Memory B cell (primary cell): ENCODE measurements at regions not wholly inside any gene's neighbourhood (a gene's known extent, or its start where the extent isn't known, plus 50 kb on each side); places are given as distances from the start of the nearest gene placed in this dataset.

Experiments
- ATAC-seq: fragments of 150-1000 bp; cut with Tn5 transposase; 2 replicates; pipeline ENCODE4 v1.10.0; 2021; ENCODE audit warnings: low read depth, mild to moderate bottlenecking, moderate library complexity
- DNase-seq, 2 donors: peaks; one replicate each; pipeline ENCODE4 v3.0.0; 2022; ENCODE audit warnings: low spot score in 2 of 2
- H3K27ac Mint-ChIP-seq: one replicate; pipeline ENCODE4 v1.8.0; 2022; ENCODE audit warnings: mild to moderate bottlenecking, moderate library complexity, mixed read lengths
- H3K27me3 Mint-ChIP-seq: one replicate; pipeline ENCODE4 v1.8.0; 2022; ENCODE audit warnings: mixed read lengths
- H3K36me3 Mint-ChIP-seq: one replicate; pipeline ENCODE4 v1.8.0; 2022; ENCODE audit warnings: mild to moderate bottlenecking, mixed read lengths
- H3K4me1 Mint-ChIP-seq: one replicate; pipeline ENCODE4 v1.8.0; 2022; ENCODE audit warnings: mixed read lengths
- H3K4me3 Mint-ChIP-seq: one replicate; pipeline ENCODE4 v1.8.0; 2022; ENCODE audit warnings: mild to moderate bottlenecking, moderate library complexity, mixed read lengths
- H3K9me3 Mint-ChIP-seq: one replicate; pipeline ENCODE4 v1.8.0; 2022; ENCODE audit warnings: mixed read lengths

- DNase-seq (no peak), ATAC-seq (no peak)
- H3K4me1 Mint-ChIP-seq = no peaks in the 10 kb centered on the region
- no peaks in the 10 kb centered on the region for H3K36me3 Mint-ChIP-seq
- H3K27me3 Mint-ChIP-seq = peaks cover 3% of the 10 kb centered on the region
- no peak overlapping the region for H3K27ac Mint-ChIP-seq
- no peak overlapping the region for H3K4me3 Mint-ChIP-seq
- no peaks in the 10 kb centered on the region for H3K9me3 Mint-ChIP-seq
Measured at GRCh38 chr2:120465012-120465700, 119.2 kb downstream of the INHBB start.

GRCh38 chr2:120465701-120465988, 119.7 kb downstream of the INHBB start:
- DNase-seq (no peak), ATAC-seq (no peak)
- peaks cover 3% of the 10 kb centered on the region for H3K27me3 Mint-ChIP-seq
- H3K4me1 Mint-ChIP-seq = no peaks in the 10 kb centered on the region
- H3K4me3 Mint-ChIP-seq = no peak overlapping the region
- no peak overlapping the region for H3K27ac Mint-ChIP-seq
- H3K9me3 Mint-ChIP-seq = no peaks in the 10 kb centered on the region
- H3K36me3 Mint-ChIP-seq = no peaks in the 10 kb centered on the region

- Mint-ChIP-seq H3K9me3 (no peaks in the 10 kb centered on the region), H3K4me3 (no peak overlapping the region), H3K27ac (no peak overlapping the region), H3K27me3 (peaks cover 3% of the 10 kb centered on the region), H3K36me3 (no peaks in the 10 kb centered on the region), H3K4me1 (no peaks in the 10 kb centered on the region)
- DNase-seq (no peak), ATAC-seq (no peak)
Measured at GRCh38 chr2:120465989-120466703, 120.2 kb downstream of the INHBB start.

- Mint-ChIP-seq H3K9me3 (no peaks in the 10 kb centered on the region), H3K27ac (no peak overlapping the region), H3K27me3 (peaks cover 3% of the 10 kb centered on the region), H3K36me3 (no peaks in the 10 kb centered on the region), H3K4me1 (no peaks in the 10 kb centered on the region), H3K4me3 (no peak overlapping the region)
- DNase-seq = no peak
- ATAC-seq = no peak
Measured at GRCh38 chr2:120466704-120467054, 120.7 kb downstream of the INHBB start.

- H3K36me3 Mint-ChIP-seq = no peaks in the 10 kb centered on the region
- no peaks in the 10 kb centered on the region for H3K9me3 Mint-ChIP-seq
- H3K4me3 Mint-ChIP-seq = no peak overlapping the region
- H3K27ac Mint-ChIP-seq = no peak overlapping the region
- ATAC-seq (no peak), DNase-seq (no peak)
- H3K4me1 Mint-ChIP-seq = no peaks in the 10 kb centered on the region
- peaks cover 1% of the 10 kb centered on the region for H3K27me3 Mint-ChIP-seq
Measured at GRCh38 chr2:120468136-120468535, 122.2 kb downstream of the INHBB start.

- Mint-ChIP-seq H3K4me1 (no peaks in the 10 kb centered on the region), H3K27me3 (no peaks in the 10 kb centered on the region), H3K4me3 (no peak overlapping the region), H3K9me3 (no peaks in the 10 kb centered on the region), H3K36me3 (no peaks in the 10 kb centered on the region), H3K27ac (no peak overlapping the region)
- ATAC-seq (no peak), DNase-seq (no peak)
Measured at GRCh38 chr2:120469426-120469825, 123.5 kb downstream of the INHBB start.

DNA sequence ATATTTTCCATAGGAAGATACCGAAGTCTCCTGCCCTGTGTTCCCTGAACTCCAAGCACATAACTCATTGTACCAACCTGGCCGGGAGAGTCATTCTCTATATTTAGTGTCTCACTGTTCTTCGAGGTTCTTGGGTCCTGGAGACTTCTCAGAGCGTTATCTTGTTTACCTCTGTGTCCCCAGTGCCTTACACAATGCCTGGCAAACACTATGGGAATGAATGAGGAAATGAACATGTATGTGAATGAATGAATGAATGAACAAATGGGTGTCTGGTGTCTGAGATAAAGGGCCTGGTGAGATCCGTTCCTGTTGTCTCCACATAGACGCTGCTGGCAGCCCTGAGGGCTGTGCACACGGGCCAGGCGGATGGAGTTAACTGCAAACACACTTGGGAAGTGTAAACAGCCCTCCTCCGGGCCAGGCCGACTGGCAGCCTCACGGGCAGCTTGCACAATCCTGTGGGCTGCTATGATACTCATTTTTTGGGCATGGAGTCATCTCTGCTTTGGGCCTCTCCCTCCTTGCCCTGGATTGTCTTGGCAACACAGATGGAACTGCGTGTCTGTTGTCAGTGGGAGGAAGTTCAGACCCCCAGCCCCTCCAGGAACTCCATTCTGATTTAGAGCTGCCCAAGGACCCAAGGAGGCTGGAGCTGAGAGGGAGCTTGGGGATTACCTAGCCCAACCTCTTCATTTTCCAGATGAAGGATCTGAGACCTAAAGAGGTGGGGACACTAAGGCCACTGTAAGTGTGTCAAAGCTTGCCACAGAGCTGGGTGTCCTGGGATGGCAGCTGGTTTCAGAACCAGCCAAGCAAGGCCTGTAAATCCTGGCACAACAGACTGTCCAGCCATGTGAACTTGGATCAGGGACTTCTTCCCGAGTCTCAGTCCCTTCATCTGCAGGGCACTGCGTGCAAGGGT, 124.4 kb downstream of the INHBB start:
- Mint-ChIP-seq H3K27ac (no peak overlapping the region), H3K9me3 (no peaks in the 10 kb centered on the region), H3K27me3 (no peaks in the 10 kb centered on the region), H3K4me1 (no peaks in the 10 kb centered on the region), H3K4me3 (no peak overlapping the region), H3K36me3 (no peaks in the 10 kb centered on the region)
- DNase-seq (no peak), ATAC-seq (no peak)

DNA sequence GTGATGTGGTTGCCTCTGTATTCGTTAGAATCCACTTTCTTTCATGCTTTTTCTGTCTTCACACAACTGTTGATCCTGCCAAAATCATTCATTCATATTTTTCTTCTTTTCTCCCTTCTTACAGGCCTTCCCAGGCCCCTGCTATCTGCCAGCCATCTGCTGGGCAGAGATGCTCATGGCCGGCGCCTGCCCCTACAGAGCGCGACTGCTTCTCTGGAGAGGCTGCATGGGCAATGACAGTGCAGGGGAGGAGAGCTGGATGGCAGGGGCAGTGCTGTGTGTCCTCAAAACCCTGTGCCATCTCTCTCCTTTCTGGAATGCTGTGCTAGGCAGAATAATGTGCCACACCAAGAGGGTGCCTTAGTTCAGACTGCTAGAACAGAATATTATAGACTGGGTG, 125.2 kb downstream of the INHBB start:
- no peaks in the 10 kb centered on the region for H3K4me1 Mint-ChIP-seq
- H3K27ac Mint-ChIP-seq = no peak overlapping the region
- H3K36me3 Mint-ChIP-seq = no peaks in the 10 kb centered on the region
- ATAC-seq (no peak), DNase-seq (no peak)
- no peaks in the 10 kb centered on the region for H3K9me3 Mint-ChIP-seq
- peaks cover 1% of the 10 kb centered on the region for H3K27me3 Mint-ChIP-seq
- H3K4me3 Mint-ChIP-seq = no peak overlapping the region

DNA sequence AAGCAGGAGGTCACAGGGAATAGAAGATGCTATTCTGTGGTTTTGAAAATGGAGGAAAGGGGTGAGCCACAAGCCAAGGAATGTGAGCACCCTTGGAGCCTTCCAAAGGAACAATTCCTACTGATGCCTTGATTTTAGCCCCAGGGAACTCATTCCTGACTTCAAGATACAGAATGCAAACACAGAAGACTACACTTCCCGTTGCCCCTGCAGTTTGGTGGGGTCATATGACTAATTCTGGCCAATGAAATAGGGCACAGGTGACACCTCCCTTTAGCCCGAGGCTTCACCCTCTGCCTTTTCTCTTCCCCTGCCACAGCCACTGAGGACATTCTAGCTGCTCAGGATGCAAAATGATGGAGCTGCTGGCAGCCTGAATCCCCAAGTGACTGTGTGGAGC, 126.1 kb downstream of the INHBB start:
- Mint-ChIP-seq H3K36me3 (no peaks in the 10 kb centered on the region), H3K9me3 (no peaks in the 10 kb centered on the region), H3K4me1 (no peaks in the 10 kb centered on the region), H3K4me3 (no peak overlapping the region), H3K27me3 (peaks cover 1% of the 10 kb centered on the region), H3K27ac (no peak overlapping the region)
- DNase-seq (no peak), ATAC-seq (no peak)

GRCh38 chr2:120472891-120473309, 127.0 kb downstream of the INHBB start:
- no peak overlapping the region for H3K4me3 Mint-ChIP-seq

DNA sequence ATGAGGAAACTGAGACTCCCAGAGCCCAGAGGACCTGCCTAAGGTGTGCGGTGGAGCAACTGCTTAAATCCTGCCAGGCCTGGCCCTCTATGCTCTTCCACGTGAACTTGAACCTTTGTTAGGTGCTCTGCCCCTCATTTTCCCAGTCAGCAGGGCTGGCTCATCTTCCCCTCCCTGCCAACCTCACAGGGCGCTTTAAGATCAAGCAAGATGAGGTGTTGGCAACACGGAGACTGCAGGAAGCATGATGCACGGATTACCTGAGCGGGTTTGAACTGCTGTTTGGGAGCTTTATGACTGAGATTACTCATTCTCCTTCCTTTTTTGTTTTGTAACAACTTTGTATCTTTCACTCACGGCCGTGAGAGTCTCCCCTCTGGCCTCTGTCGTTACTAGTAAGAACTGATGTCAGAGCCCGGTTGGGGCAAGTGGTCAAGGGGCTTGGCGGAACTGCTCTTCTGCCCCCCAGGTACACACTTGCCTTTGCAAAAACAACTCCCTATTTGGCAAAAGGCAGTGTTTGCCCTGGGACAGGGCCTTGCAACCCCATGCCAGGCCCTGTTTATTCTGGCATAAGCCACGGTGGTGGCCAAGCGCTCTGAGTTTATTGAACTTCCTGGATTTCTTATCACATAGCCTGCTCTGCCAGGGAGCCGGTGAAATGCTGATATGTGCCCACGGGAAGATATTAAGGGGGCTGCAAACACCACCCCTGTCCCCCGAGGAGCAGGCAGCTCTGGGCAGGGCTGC, 127.8 kb downstream of the INHBB start:
- Mint-ChIP-seq H3K36me3 (no peaks in the 10 kb centered on the region), H3K4me1 (no peaks in the 10 kb centered on the region), H3K9me3 (no peaks in the 10 kb centered on the region), H3K27ac (no peak overlapping the region), H3K27me3 (peaks cover 4% of the 10 kb centered on the region), H3K4me3 (no peak overlapping the region)
- ATAC-seq = no peak
- no peak for DNase-seq

More at GRCh38 chr2:120472891-120473309, 127.0 kb downstream of the INHBB start:
- ATAC-seq = no peak
- Mint-ChIP-seq H3K27me3 (peaks cover 4% of the 10 kb centered on the region), H3K36me3 (no peaks in the 10 kb centered on the region), H3K4me1 (no peaks in the 10 kb centered on the region), H3K27ac (no peak overlapping the region), H3K9me3 (no peaks in the 10 kb centered on the region)
- DNase-seq = no peak

DNA sequence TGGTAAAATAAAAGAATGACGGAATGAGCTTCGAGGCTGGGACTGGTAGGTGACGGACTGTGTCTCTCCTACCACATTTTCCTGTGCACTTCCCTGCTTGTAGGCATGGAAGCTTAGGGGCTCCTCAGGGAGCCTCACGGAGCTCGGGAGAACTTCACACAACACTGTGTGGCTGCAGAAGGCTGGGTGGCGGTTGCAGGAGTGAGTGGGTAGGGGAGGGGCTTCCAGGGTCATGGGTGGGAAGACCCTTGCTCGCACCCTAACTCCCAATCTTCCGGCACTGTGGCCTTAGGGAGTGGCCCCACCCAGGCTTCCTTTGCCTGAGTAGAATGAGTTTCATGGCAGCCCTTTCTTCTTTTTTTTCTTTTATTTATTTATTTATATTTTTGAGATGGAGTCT, 128.6 kb downstream of the INHBB start:
- no peak for ATAC-seq
- no peaks in the 10 kb centered on the region for H3K9me3 Mint-ChIP-seq
- peaks cover 4% of the 10 kb centered on the region for H3K27me3 Mint-ChIP-seq
- H3K36me3 Mint-ChIP-seq = no peaks in the 10 kb centered on the region
- H3K4me3 Mint-ChIP-seq = no peak overlapping the region
- H3K4me1 Mint-ChIP-seq = no peaks in the 10 kb centered on the region
- DNase-seq = no peak
- no peak overlapping the region for H3K27ac Mint-ChIP-seq

DNA sequence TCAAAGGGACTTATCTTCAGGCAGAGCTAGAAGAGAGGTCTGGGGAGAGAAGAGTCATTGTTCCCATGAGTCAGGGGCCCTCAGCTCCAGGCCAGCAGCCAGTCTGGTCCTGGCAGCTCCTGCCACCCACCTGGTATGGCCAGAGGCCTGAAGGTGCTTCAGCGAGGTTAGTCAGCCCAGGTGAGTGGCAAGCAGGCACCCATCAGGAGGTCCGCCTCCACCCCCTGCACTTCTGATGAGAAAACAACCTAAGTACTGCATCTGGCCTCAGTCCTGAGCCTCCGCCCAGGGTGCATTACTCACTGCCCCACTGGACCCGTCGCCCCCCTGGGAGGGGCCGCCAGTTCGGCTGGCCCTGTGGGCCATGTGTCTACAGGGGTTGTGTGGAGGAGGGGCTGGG, 130.2 kb downstream of the INHBB start:
- H3K36me3 Mint-ChIP-seq = no peaks in the 10 kb centered on the region
- peaks cover 5% of the 10 kb centered on the region for H3K4me1 Mint-ChIP-seq
- no peak overlapping the region for H3K27ac Mint-ChIP-seq
- H3K4me3 Mint-ChIP-seq = no peak overlapping the region
- ATAC-seq (no peak), DNase-seq (no peak)
- H3K27me3 Mint-ChIP-seq = peaks cover 8% of the 10 kb centered on the region
- H3K9me3 Mint-ChIP-seq = peaks cover 4% of the 10 kb centered on the region

DNA sequence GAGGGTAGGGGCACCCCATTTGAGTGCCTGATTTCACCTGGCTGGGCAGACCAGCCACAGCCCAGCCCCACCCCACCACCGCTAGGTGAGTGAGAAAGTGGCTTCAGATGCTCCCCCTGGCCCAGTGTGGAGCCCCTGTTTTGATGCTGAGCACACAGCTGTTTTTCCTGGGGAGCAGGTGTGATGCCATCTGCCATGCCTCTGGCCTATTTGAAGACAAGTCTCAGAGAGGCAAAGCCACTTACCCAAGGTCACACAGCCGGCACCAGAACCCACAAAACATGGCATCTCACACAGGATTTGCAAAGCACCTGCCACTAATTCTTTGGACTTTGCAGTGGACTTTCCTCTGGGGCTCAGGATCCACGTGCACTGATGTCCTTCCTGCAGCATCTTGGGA, 131.3 kb downstream of the INHBB start:
- H3K27me3 Mint-ChIP-seq = peaks cover 8% of the 10 kb centered on the region
- no peaks in the 10 kb centered on the region for H3K36me3 Mint-ChIP-seq
- peaks cover 4% of the 10 kb centered on the region for H3K9me3 Mint-ChIP-seq
- ATAC-seq (no peak), DNase-seq (no peak)
- H3K4me3 Mint-ChIP-seq = no peak overlapping the region
- no peak overlapping the region for H3K27ac Mint-ChIP-seq
- H3K4me1 Mint-ChIP-seq = peaks cover 5% of the 10 kb centered on the region
